Neural cell (in vitro differentiated cells): ENCODE measurements at regions not wholly inside any gene's neighbourhood (a gene's known extent, or its start where the extent isn't known, plus 50 kb on each side); places are given as distances from the start of the nearest gene placed in this dataset.

Experiments
- CTCF ChIP-seq: fragments of 450-650 bp; IDR thresholded peaks from 2 replicates; pipeline ENCODE4 v1.5.1; 2014; ENCODE audit warnings: antibody characterized with exemption, mild to moderate bottlenecking, moderate library complexity; ENCODE audit not compliant: poor library complexity, severe bottlenecking
- EP300 ChIP-seq: fragments of 450-650 bp; conservative IDR thresholded peaks from 2 replicates; pipeline ENCODE4 v1.6.1; 2014; ENCODE audit warnings: antibody characterized with exemption, mild to moderate bottlenecking, moderate library complexity; ENCODE audit not compliant: poor library complexity, severe bottlenecking
- EZH2 ChIP-seq: fragments of 200-600, 300-800 bp; shearing (Covaris generic), sonication (generic); IDR thresholded peaks from 2 replicates; pipeline ENCODE4 v1.6.1; 2014; ENCODE audit warnings: antibody characterized with exemption, low read length, borderline replicate concordance, mild to moderate bottlenecking; ENCODE audit not compliant: insufficient read depth, poor library complexity, severe bottlenecking

GRCh38 chr3:72696815-72697214, 151.4 kb downstream of the SHQ1 start:
- TF ChIP-seq CTCF (no peak), EZH2 (no peak), EP300 (no peak)
